Neural crest cell (in vitro differentiated cells): ENCODE measurements at regions not wholly inside any gene's neighbourhood (a gene's known extent, or its start where the extent isn't known, plus 50 kb on each side); places are given as distances from the start of the nearest gene placed in this dataset.
A peak's percentile ranks its signal among the peaks of the same experiment; 100 is the strongest.

Source experiments
- DNase-seq: peaks from one replicate; pipeline ENCODE4 v3.0.0; 2021; ENCODE audit warnings: low read depth, mixed read lengths, low spot score
- H3K27ac Mint-ChIP-seq: one replicate; pipeline ENCODE4 v1.8.0; 2021; ENCODE audit warnings: mild to moderate bottlenecking, mixed read lengths; ENCODE audit not compliant: unreplicated experiment
- H3K27me3 Mint-ChIP-seq: 2 replicates; pipeline ENCODE4 v1.8.0; 2021; ENCODE audit warnings: low read depth, mild to moderate bottlenecking, mixed read lengths
- H3K36me3 Mint-ChIP-seq: 2 replicates; pipeline ENCODE4 v1.8.0; 2021; ENCODE audit warnings: low read depth, mild to moderate bottlenecking, mixed read lengths
- H3K4me1 Mint-ChIP-seq: 2 replicates; pipeline ENCODE4 v1.8.0; 2021; ENCODE audit warnings: mixed read lengths
- H3K4me3 Mint-ChIP-seq: one replicate; pipeline ENCODE4 v1.8.0; 2021; ENCODE audit warnings: mild to moderate bottlenecking, mixed read lengths
- H3K9me3 Mint-ChIP-seq: 2 replicates; pipeline ENCODE4 v1.8.0; 2021; ENCODE audit warnings: mixed read lengths
- CTCF ChIP-seq: fragments of 200-600 bp; sonication (generic); conservative IDR thresholded peaks from 2 replicates; pipeline ENCODE4 v1.5.0; 2021; ENCODE audit warnings: antibody characterized with exemption, mild to moderate bottlenecking

- no peaks in the 10 kb centered on the region for H3K27me3 Mint-ChIP-seq
- DNase-seq, result no peak
- no peak overlapping the region for H3K4me3 Mint-ChIP-seq
- no peaks in the 10 kb centered on the region for H3K9me3 Mint-ChIP-seq
- no peaks in the 10 kb centered on the region for H3K36me3 Mint-ChIP-seq
- no peak overlapping the region for H3K27ac Mint-ChIP-seq
- TF ChIP-seq CTCF, result no peak
- H3K4me1 Mint-ChIP-seq, result peaks cover 18% of the 10 kb centered on the region
Measured at GRCh38 chr1:226473325-226473724, 65.4 kb upstream of the PARP1 start.

- no peak for TF ChIP-seq CTCF
- DNase-seq, result no peak
- Mint-ChIP-seq H3K4me3 (no peak overlapping the region), H3K9me3 (no peaks in the 10 kb centered on the region), H3K27me3 (no peaks in the 10 kb centered on the region), H3K36me3 (no peaks in the 10 kb centered on the region), H3K27ac (no peak overlapping the region), H3K4me1 (peaks cover 18% of the 10 kb centered on the region)
Measured at GRCh38 chr1:226474041-226474440, 66.1 kb upstream of the PARP1 start.

- Mint-ChIP-seq H3K4me1 (peaks cover 18% of the 10 kb centered on the region), H3K36me3 (no peaks in the 10 kb centered on the region), H3K9me3 (no peaks in the 10 kb centered on the region), H3K27ac (peak overlapping the region; percentile 20), H3K27me3 (no peaks in the 10 kb centered on the region), H3K4me3 (no peak overlapping the region)
- TF ChIP-seq CTCF, result no peak
- no peak for DNase-seq
Measured at GRCh38 chr1:226474443-226475141, 66.7 kb upstream of the PARP1 start.

GRCh38 chr1:226475142-226475511 is 67.2 kb upstream of the PARP1 start:
- TF ChIP-seq CTCF, result no peak
- H3K4me3 Mint-ChIP-seq, result no peak overlapping the region
- H3K27me3 Mint-ChIP-seq, result no peaks in the 10 kb centered on the region
- H3K36me3 Mint-ChIP-seq, result no peaks in the 10 kb centered on the region
- no peak overlapping the region for H3K27ac Mint-ChIP-seq
- no peaks in the 10 kb centered on the region for H3K9me3 Mint-ChIP-seq
- DNase-seq, result no peak
- peaks cover 18% of the 10 kb centered on the region for H3K4me1 Mint-ChIP-seq

GRCh38 chr1:226476066-226476465 is 68.2 kb upstream of the PARP1 start:
- no peak overlapping the region for H3K27ac Mint-ChIP-seq
- no peaks in the 10 kb centered on the region for H3K27me3 Mint-ChIP-seq
- TF ChIP-seq CTCF, result no peak
- no peaks in the 10 kb centered on the region for H3K9me3 Mint-ChIP-seq
- H3K4me1 Mint-ChIP-seq, result peaks cover 13% of the 10 kb centered on the region
- DNase-seq, result no peak
- H3K36me3 Mint-ChIP-seq, result no peaks in the 10 kb centered on the region
- H3K4me3 Mint-ChIP-seq, result no peak overlapping the region
